ENCODE measurements at regions not wholly inside any gene's neighbourhood (a gene's known extent, or its start where the extent isn't known, plus 50 kb on each side); places are given as distances from the start of the nearest gene placed in this dataset.
A peak's percentile ranks its signal among the peaks of the same experiment; 100 is the strongest.

DNA sequence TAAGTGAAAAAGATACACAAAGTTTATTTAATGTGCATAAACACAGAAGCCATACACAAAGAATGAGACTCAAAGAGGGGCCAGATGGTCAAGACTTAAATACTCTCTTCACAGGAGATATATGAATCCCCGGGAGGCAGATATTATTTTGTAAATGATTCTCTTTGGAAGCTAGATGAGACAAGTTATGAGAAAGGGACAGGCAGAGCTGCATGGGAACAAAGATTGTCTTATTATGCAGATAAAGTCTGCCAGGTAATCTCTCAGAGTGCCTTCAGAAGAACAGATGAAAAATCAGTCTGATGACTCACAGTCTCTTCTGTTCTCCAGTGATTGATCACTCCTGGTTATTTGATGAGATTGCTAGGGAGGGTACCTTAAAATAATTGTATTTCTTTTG lies 89.0 kb downstream of the NAF1 start:
- H3K4me3 ChIP-seq (ENCODE audit: low read depth, low read length), result no peak overlapping the region
- TF ChIP-seq POLR2A (IDR thresholded peaks at IDR 0.05; ENCODE audit: extremely low read depth, insufficient read length) (no peak), MYC (IDR thresholded peaks at IDR 0.05; ENCODE audit: low read depth, low read length) (no peak)
- TF ChIP-seq, protein P1, sequence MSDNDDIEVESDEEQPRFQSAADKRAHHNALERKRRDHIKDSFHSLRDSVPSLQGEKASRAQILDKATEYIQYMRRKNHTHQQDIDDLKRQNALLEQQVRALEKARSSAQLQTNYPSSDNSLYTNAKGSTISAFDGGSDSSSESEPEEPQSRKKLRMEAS (IDR thresholded peaks at IDR 0.05; ENCODE audit: low read depth, low read length), result no peak
- TF ChIP-seq, protein P2, sequence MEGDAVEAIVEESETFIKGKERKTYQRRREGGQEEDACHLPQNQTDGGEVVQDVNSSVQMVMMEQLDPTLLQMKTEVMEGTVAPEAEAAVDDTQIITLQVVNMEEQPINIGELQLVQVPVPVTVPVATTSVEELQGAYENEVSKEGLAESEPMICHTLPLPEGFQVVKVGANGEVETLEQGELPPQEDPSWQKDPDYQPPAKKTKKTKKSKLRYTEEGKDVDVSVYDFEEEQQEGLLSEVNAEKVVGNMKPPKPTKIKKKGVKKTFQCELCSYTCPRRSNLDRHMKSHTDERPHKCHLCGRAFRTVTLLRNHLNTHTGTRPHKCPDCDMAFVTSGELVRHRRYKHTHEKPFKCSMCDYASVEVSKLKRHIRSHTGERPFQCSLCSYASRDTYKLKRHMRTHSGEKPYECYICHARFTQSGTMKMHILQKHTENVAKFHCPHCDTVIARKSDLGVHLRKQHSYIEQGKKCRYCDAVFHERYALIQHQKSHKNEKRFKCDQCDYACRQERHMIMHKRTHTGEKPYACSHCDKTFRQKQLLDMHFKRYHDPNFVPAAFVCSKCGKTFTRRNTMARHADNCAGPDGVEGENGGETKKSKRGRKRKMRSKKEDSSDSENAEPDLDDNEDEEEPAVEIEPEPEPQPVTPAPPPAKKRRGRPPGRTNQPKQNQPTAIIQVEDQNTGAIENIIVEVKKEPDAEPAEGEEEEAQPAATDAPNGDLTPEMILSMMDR (IDR thresholded peaks at IDR 0.05; ENCODE audit: low read depth, low read length), result no peak
- DNase-seq (ENCODE audit: low read depth), result no peak

DNA sequence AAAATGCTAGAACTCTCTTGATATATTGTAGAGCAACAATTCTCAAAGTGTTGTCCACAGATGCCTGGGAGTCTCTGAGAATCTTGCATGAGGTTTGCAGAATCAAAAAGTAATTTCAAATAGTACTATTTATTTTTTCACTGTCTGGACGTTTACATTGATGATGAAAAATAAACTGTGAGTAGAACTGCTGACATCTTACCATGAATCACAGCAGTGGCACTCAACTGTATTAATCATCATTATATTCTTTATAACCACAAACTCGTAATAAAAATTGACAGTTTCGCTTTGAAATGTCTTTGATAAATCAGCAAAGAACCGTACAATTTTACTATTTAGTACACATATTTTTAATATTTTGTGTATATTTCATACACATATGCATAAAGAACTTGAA lies 94.5 kb downstream of the NAF1 start:
- DNase-seq (ENCODE audit: low read depth), result no peak
- no peak for TF ChIP-seq MYC (IDR thresholded peaks at IDR 0.05; ENCODE audit: low read depth, low read length)
- TF ChIP-seq POLR2A (IDR thresholded peaks at IDR 0.05; ENCODE audit: extremely low read depth, insufficient read length), result no peak
- TF ChIP-seq, protein P1 (IDR thresholded peaks at IDR 0.05; ENCODE audit: low read depth, low read length), result no peak
- TF ChIP-seq, protein P2 (IDR thresholded peaks at IDR 0.05; ENCODE audit: low read depth, low read length), result no peak

DNA sequence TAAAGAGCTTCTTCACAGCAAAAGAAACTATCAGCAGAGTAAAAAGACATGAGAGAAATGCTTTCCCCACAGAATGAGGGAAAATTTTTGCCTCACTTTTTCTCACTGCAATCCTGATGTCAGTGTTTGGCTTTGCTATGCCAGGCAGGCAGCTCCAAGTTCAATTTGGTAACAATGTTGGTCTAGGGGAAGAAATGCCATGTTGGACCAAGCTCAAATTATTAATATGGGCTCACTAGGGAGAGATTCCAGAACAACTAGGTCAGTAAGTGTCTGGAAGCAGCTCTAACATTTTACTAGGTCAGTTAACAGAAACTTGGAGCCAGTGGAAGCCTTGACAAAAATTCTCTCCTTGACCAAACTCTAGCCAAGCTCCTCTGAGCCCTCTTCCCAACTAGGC lies 95.4 kb downstream of the NAF1 start:
- no peak overlapping the region for H3K4me3 ChIP-seq (ENCODE audit: low read depth, low read length)
- no peak for DNase-seq (ENCODE audit: low read depth)
- TF ChIP-seq, protein P2 (IDR thresholded peaks at IDR 0.05; ENCODE audit: low read depth, low read length), result no peak
- TF ChIP-seq, protein P1 (IDR thresholded peaks at IDR 0.05; ENCODE audit: low read depth, low read length), result no peak
- TF ChIP-seq MYC (IDR thresholded peaks at IDR 0.05; ENCODE audit: low read depth, low read length), result no peak
- no peak for TF ChIP-seq POLR2A (IDR thresholded peaks at IDR 0.05; ENCODE audit: extremely low read depth, insufficient read length)

More for the DNA sequence above, 94.5 kb downstream of the NAF1 start:
- no peak overlapping the region for H3K4me3 ChIP-seq (ENCODE audit: low read depth, low read length)

DNA sequence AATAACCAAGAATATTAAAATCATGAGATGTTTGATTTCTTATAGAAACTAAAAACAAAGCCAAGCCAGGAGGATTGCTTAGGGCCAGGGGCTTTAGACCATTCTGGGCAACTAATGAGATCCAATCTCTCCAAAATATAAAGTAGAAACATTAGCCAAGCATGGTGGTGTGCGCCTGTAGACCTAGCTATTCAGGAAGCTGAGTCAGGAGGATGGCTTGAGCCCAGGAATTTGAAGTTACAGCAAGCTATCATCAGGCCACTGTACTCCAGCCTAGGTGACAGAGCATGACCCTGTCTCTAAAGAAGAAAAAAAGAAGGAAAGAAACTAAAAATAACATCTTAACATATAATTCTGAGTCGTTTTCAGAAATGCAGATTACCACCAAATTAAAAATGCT lies 96.7 kb downstream of the NAF1 start:
- DNase-seq (ENCODE audit: low read depth), result no peak
- TF ChIP-seq MYC (IDR thresholded peaks at IDR 0.05; ENCODE audit: low read depth, low read length) (no peak), POLR2A (IDR thresholded peaks at IDR 0.05; ENCODE audit: extremely low read depth, insufficient read length) (no peak)
- TF ChIP-seq, protein P1 (IDR thresholded peaks at IDR 0.05; ENCODE audit: low read depth, low read length), result no peak
- TF ChIP-seq, protein P2 (IDR thresholded peaks at IDR 0.05; ENCODE audit: low read depth, low read length), result no peak
- no peak overlapping the region for H3K4me3 ChIP-seq (ENCODE audit: low read depth, low read length)

DNA sequence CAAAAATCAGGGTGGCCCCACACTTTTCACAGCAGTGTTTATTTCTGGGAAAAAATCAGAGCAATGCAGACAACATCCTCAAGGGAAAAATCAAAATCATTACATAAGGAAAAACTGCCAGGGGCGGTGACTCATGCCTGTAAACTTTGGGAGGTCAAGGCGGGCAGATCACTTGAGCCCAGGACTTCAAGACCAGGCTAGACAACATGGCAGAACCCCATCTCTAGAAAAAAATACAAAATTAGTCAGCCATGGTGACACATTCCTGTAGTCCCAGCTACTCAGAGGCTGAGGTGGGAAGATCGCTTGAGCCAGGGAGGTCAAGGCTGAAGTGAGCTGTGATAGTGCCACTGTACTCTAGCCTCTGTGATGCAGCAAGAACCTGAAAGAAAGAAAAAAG lies 102.8 kb downstream of the NAF1 start:
- TF ChIP-seq, protein P2 (IDR thresholded peaks at IDR 0.05; ENCODE audit: low read depth, low read length), result no peak
- TF ChIP-seq, protein P1 (IDR thresholded peaks at IDR 0.05; ENCODE audit: low read depth, low read length), result no peak
- TF ChIP-seq MYC (IDR thresholded peaks at IDR 0.05; ENCODE audit: low read depth, low read length) (no peak), POLR2A (IDR thresholded peaks at IDR 0.05; ENCODE audit: extremely low read depth, insufficient read length) (no peak)
- H3K4me3 ChIP-seq (ENCODE audit: low read depth, low read length), result no peak overlapping the region
- no peak for DNase-seq (ENCODE audit: low read depth)

DNA sequence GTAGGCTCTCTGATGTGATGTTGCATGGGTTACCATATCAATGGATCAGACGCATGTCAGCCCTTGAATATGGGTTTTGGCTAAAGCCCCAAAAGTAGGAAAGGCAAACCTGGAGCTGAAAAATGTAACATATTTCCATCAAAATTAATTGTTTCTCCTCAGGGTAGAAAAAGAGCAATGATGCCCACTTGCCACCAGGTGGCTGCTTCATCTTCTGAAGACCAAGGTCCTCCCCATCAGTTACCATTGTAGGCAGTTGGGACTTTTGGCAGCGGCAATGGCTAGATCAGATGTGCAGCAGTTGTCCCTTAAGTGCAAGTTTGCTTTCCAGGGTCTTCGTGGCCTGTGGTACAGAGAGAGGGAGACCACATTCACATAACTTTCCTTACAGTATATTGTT lies 118.2 kb downstream of the NAF1 start:
- H3K4me3 ChIP-seq (ENCODE audit: low read depth, low read length), result no peak overlapping the region
- TF ChIP-seq, protein P2 (IDR thresholded peaks at IDR 0.05; ENCODE audit: low read depth, low read length), result peak; percentile 37
- TF ChIP-seq MYC (IDR thresholded peaks at IDR 0.05; ENCODE audit: low read depth, low read length) (no peak), POLR2A (IDR thresholded peaks at IDR 0.05; ENCODE audit: extremely low read depth, insufficient read length) (no peak)
- DNase-seq (ENCODE audit: low read depth), result peak; percentile 36

Measured in NB4 (cell line).